ENCODE measurements at regions not wholly inside any gene's neighbourhood (a gene's known extent, or its start where the extent isn't known, plus 50 kb on each side); places are given as distances from the start of the nearest gene placed in this dataset.

- TF ChIP-seq CTCF (IDR thresholded peaks at IDR 0.05): no peak
- no peak for TF ChIP-seq POLR2A (IDR thresholded peaks at IDR 0.05)
Measured at GRCh38 chr13:74533226-74533625, 399.0 kb upstream of the KLF12 start.
